Fibroblast of the aortic adventitia (primary cell): ENCODE measurements at regions not wholly inside any gene's neighbourhood (a gene's known extent, or its start where the extent isn't known, plus 50 kb on each side); places are given as distances from the start of the nearest gene placed in this dataset.

Experiments
- DNase-seq: peaks from one replicate; pipeline ENCODE4 v3.0.0-alpha.2; 2010; ENCODE audit warnings: low read depth
- H3K4me3 ChIP-seq: 2 replicates; pipeline ENCODE4 v1.5.1; 2011; ENCODE audit warnings: low read depth, mild to moderate bottlenecking, control low read depth, low read length, moderate library complexity
- TF ChIP-seq, protein P1 (sequence below): IDR thresholded peaks from 2 replicates; pipeline ENCODE4 v1.5.1; 2011; ENCODE audit warnings: mild to moderate bottlenecking, low read length, control low read depth, inconsistent platforms; ENCODE audit not compliant: insufficient read depth

- TF ChIP-seq, protein P1, sequence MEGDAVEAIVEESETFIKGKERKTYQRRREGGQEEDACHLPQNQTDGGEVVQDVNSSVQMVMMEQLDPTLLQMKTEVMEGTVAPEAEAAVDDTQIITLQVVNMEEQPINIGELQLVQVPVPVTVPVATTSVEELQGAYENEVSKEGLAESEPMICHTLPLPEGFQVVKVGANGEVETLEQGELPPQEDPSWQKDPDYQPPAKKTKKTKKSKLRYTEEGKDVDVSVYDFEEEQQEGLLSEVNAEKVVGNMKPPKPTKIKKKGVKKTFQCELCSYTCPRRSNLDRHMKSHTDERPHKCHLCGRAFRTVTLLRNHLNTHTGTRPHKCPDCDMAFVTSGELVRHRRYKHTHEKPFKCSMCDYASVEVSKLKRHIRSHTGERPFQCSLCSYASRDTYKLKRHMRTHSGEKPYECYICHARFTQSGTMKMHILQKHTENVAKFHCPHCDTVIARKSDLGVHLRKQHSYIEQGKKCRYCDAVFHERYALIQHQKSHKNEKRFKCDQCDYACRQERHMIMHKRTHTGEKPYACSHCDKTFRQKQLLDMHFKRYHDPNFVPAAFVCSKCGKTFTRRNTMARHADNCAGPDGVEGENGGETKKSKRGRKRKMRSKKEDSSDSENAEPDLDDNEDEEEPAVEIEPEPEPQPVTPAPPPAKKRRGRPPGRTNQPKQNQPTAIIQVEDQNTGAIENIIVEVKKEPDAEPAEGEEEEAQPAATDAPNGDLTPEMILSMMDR, result no peak
- DNase-seq, result peak; percentile 57
- H3K4me3 ChIP-seq, result no peak overlapping the region
Observed at GRCh38 chr4:113826421-113826820, 64.9 kb upstream of the CAMK2D start.

DNA sequence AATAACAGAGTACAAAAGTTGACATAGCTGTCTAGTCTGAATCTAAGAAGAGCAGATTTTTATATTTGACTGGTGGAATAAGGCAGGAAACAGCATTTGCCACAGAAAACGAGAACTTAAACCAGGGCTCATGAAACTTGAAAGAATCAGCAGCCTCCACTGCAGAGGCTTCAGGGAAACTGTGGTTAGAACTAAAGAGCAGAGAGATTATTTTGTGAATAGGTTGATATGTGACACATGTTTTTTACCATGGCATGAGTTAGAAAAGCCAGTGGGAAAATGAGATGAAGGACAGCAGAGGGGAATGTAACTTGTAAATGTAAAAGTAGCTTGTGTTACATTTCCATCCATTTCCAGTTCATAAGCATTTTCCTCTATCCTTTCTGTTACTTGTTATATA, 63.7 kb upstream of the CAMK2D start:
- TF ChIP-seq, protein P1, result no peak
- H3K4me3 ChIP-seq, result no peak overlapping the region
- no peak for DNase-seq

DNA sequence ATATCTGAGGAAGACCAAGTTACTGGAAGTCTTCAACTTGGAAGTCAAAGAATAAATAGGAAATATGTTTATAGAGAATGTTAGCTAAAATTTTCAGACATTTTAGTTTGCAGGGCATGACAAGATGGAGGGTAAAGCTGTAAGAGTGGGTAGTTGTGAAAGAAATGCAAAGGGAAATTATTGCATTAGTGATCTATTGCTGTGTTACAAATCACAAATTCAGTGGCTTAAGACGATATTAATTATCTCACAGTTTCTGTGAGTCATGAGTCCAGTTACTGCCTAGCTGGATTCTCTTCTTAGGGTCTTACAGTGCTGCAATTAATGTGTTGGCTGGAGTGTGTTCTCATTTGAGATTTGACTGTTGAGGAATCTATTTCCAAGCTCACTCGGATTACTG, 62.9 kb upstream of the CAMK2D start:
- no peak for DNase-seq
- TF ChIP-seq, protein P1, result no peak
- H3K4me3 ChIP-seq, result no peak overlapping the region

DNA sequence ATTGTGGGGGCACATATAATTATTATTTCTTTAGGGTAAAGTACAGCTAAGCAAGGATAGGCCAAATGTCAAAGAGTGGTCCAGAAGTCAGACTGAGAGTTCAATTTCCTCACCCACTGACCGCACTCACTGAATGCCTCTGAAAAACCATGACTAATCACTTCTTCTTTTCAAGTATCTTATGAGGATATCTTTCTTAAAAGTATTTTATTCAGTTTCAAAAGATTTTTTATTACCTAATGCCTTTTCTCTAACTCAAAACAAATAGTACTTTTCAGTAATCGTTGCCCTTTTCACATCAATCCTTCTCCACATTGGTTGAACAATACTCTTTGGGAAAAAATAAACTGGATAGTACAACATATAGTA, 61.7 kb upstream of the CAMK2D start:
- no peak for DNase-seq
- H3K4me3 ChIP-seq, result no peak overlapping the region
- TF ChIP-seq, protein P1, result no peak

- H3K4me3 ChIP-seq, result no peak overlapping the region
- DNase-seq, result no peak
- TF ChIP-seq, protein P1, result no peak
Observed at GRCh38 chr4:113822555-113823290, 61.2 kb upstream of the CAMK2D start.

- TF ChIP-seq, protein P1, result no peak
- H3K4me3 ChIP-seq, result no peak overlapping the region
- no peak for DNase-seq
Observed at GRCh38 chr4:113821856-113822255, 60.3 kb upstream of the CAMK2D start.

DNA sequence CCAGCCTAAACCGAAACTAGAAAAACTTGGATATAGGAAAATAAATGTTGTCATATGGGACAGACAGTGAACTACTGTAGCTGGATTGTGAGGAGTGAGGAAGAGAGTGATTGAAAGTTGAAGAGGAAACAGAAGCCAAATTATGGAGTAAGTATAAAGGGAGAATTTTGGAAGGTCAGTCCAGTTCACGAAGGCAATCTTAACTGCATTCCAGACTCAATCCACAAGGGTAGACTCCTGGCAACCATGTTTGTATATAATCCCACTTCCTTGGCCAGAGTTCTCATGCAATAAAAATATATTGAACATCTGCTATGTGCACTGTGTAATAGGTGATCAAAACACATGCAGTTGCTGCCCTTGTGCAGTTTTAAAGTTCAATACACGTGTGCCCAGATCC, 58.6 kb upstream of the CAMK2D start:
- TF ChIP-seq, protein P1, result no peak
- H3K4me3 ChIP-seq, result no peak overlapping the region
- DNase-seq, result peak; percentile 46
